KMS-11 (cell line): ENCODE measurements at regions not wholly inside any gene's neighbourhood (a gene's known extent, or its start where the extent isn't known, plus 50 kb on each side); places are given as distances from the start of the nearest gene placed in this dataset.

Experiments
- H2AFZ ChIP-seq: fragments of 200-600 bp; sonication (generic); 2 replicates; pipeline ENCODE4 v1.6.1; 2016; ENCODE audit warnings: antibody characterized with exemption, mixed run types, low read depth
- H3K27ac ChIP-seq: fragments of 200-600 bp; sonication (generic); 2 replicates; pipeline ENCODE4 v1.6.1; 2016; ENCODE audit warnings: mild to moderate bottlenecking, mixed run types
- H3K27me3 ChIP-seq: fragments of 200-600 bp; sonication (generic); 2 replicates; pipeline ENCODE4 v1.6.1; 2017; ENCODE audit warnings: mild to moderate bottlenecking, low read depth, mixed run types, moderate library complexity; ENCODE audit not compliant: insufficient read depth
- H3K36me3 ChIP-seq: fragments of 200-600 bp; sonication (generic); 2 replicates; pipeline ENCODE4 v1.6.1; 2017; ENCODE audit warnings: mild to moderate bottlenecking, mixed run types; ENCODE audit not compliant: insufficient read depth
- H3K4me1 ChIP-seq: fragments of 200-600 bp; sonication (generic); 2 replicates; pipeline ENCODE4 v1.6.1; 2016; ENCODE audit warnings: mild to moderate bottlenecking, low read depth, mixed run types; ENCODE audit not compliant: poor library complexity, severe bottlenecking
- H3K4me2 ChIP-seq: fragments of 200-600 bp; sonication (generic); 2 replicates; pipeline ENCODE4 v1.7.0; 2016; ENCODE audit warnings: mild to moderate bottlenecking, mixed run types
- H3K4me3 ChIP-seq: fragments of 200-600 bp; sonication (generic); IDR thresholded peaks from 2 replicates; pipeline ENCODE4 v1.6.1; 2017; ENCODE audit warnings: low read depth, low read length, mixed read lengths; ENCODE audit not compliant: insufficient read depth
- H3K79me2 ChIP-seq: fragments of 200-600 bp; sonication (generic); 2 replicates; pipeline ENCODE4 v1.6.1; 2016; ENCODE audit warnings: low read depth, mixed run types; ENCODE audit not compliant: insufficient read depth
- H3K9ac ChIP-seq: fragments of 200-600 bp; sonication (generic); 2 replicates; pipeline ENCODE4 v1.6.1; 2016; ENCODE audit warnings: mild to moderate bottlenecking, mixed run types
- H4K20me1 ChIP-seq: fragments of 200-600 bp; sonication (generic); 2 replicates; pipeline ENCODE4 v1.6.1; 2016; ENCODE audit warnings: mild to moderate bottlenecking, mixed run types; ENCODE audit not compliant: insufficient read depth
- TF ChIP-seq, protein P1 (sequence below): fragments of 200-600 bp; sonication (generic); conservative IDR thresholded peaks from 2 replicates; pipeline ENCODE4 v1.6.1; 2017; ENCODE audit warnings: low read depth, mild to moderate bottlenecking, antibody characterized with exemption, low read length, moderate library complexity, mixed read lengths

GRCh38 chr4:22202975-22203710 lies 254.6 kb upstream of the KCNIP4 start:
- no peaks in the 10 kb centered on the region for H4K20me1 ChIP-seq
- no peaks in the 10 kb centered on the region for H3K36me3 ChIP-seq

GRCh38 chr4:22202246-22202974 lies 253.8 kb upstream of the KCNIP4 start:
- Histone ChIP-seq H3K27me3 (no peaks in the 10 kb centered on the region), H4K20me1 (no peaks in the 10 kb centered on the region)

More at GRCh38 chr4:22202975-22203710, 254.6 kb upstream of the KCNIP4 start:
- TF ChIP-seq, protein P1, sequence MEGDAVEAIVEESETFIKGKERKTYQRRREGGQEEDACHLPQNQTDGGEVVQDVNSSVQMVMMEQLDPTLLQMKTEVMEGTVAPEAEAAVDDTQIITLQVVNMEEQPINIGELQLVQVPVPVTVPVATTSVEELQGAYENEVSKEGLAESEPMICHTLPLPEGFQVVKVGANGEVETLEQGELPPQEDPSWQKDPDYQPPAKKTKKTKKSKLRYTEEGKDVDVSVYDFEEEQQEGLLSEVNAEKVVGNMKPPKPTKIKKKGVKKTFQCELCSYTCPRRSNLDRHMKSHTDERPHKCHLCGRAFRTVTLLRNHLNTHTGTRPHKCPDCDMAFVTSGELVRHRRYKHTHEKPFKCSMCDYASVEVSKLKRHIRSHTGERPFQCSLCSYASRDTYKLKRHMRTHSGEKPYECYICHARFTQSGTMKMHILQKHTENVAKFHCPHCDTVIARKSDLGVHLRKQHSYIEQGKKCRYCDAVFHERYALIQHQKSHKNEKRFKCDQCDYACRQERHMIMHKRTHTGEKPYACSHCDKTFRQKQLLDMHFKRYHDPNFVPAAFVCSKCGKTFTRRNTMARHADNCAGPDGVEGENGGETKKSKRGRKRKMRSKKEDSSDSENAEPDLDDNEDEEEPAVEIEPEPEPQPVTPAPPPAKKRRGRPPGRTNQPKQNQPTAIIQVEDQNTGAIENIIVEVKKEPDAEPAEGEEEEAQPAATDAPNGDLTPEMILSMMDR: no peak
- no peak overlapping the region for H3K27ac ChIP-seq
- no peaks in the 10 kb centered on the region for H3K79me2 ChIP-seq
- no peak overlapping the region for H2AFZ ChIP-seq
- no peak overlapping the region for H3K4me3 ChIP-seq
- H3K4me1 ChIP-seq: no peaks in the 10 kb centered on the region
- no peak overlapping the region for H3K4me2 ChIP-seq
- H3K27me3 ChIP-seq: no peaks in the 10 kb centered on the region
- no peak overlapping the region for H3K9ac ChIP-seq

DNA sequence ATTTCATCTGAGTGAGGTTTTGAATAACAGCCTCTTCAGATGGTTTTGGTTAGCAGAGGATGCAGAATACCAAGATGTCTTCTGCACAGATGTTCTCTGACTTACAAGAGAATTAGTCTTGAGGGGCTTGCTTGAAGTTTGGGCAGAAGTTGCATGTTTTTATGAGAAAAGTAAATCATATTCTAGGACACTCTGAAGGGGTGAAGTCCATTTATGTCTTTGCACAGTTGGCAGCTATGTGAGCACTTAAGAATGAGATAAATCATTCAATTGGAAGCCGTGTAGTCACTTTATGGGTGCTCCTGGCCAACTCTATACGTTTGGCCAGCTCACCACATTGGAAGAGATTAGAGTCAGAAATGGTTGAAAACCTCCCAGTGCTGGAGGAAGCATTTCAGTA lies 252.7 kb upstream of the KCNIP4 start:
- H3K4me2 ChIP-seq: no peak overlapping the region
- no peaks in the 10 kb centered on the region for H3K4me1 ChIP-seq
- H3K27me3 ChIP-seq: no peaks in the 10 kb centered on the region
- no peaks in the 10 kb centered on the region for H4K20me1 ChIP-seq
- no peak overlapping the region for H3K4me3 ChIP-seq
- H3K79me2 ChIP-seq: no peaks in the 10 kb centered on the region
- TF ChIP-seq, protein P1: no peak
- no peak overlapping the region for H2AFZ ChIP-seq
- H3K9ac ChIP-seq: no peak overlapping the region
- no peak overlapping the region for H3K27ac ChIP-seq
- H3K36me3 ChIP-seq: no peaks in the 10 kb centered on the region

More at GRCh38 chr4:22202246-22202974, 253.8 kb upstream of the KCNIP4 start:
- H3K79me2 ChIP-seq: no peaks in the 10 kb centered on the region
- H3K4me3 ChIP-seq: no peak overlapping the region
- H3K27ac ChIP-seq: no peak overlapping the region
- no peaks in the 10 kb centered on the region for H3K4me1 ChIP-seq
- H3K9ac ChIP-seq: no peak overlapping the region
- no peak overlapping the region for H2AFZ ChIP-seq
- no peak overlapping the region for H3K4me2 ChIP-seq
- H3K36me3 ChIP-seq: no peaks in the 10 kb centered on the region
- TF ChIP-seq, protein P1: no peak

DNA sequence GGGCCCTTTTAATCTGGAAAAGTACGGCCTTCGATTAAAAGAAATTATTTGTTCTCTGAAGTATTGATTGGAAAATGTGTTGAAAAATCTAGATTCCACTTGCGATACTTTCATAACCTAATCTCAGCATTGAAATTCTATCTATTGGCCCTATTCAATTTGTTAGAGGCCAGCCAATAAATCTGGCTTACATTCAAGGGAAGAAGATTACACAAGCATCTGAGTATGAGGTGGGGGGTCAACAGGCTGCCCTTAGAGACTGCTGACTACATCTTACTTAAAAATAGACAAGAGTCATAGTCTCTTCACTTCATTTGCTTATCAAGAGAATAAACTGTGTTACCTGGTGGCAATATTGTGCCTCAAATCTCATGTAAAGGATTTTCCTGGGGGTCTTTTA lies 248.0 kb upstream of the KCNIP4 start:
- Histone ChIP-seq H3K9ac (no peak overlapping the region), H3K79me2 (no peaks in the 10 kb centered on the region), H3K36me3 (no peaks in the 10 kb centered on the region), H3K27me3 (no peaks in the 10 kb centered on the region), H3K27ac (no peak overlapping the region), H3K4me2 (no peak overlapping the region), H3K4me1 (no peaks in the 10 kb centered on the region), H4K20me1 (no peaks in the 10 kb centered on the region), H3K4me3 (no peak overlapping the region), H2AFZ (no peak overlapping the region)
- TF ChIP-seq, protein P1: no peak
